GM19035 (cell line): ENCODE measurements at regions not wholly inside any gene's neighbourhood (a gene's known extent, or its start where the extent isn't known, plus 50 kb on each side); places are given as distances from the start of the nearest gene placed in this dataset.
"Not testable (repeated sequence)": the region's sequence is repeated elsewhere in the genome, so short reads cannot be mapped to it uniquely, and the experiment has no call there.

Experiments
- ATAC-seq: cut with Tn5 transposase; IDR thresholded peaks from one replicate; pipeline ENCODE4 v1.9.1; 2021; ENCODE audit not compliant: unreplicated experiment

DNA sequence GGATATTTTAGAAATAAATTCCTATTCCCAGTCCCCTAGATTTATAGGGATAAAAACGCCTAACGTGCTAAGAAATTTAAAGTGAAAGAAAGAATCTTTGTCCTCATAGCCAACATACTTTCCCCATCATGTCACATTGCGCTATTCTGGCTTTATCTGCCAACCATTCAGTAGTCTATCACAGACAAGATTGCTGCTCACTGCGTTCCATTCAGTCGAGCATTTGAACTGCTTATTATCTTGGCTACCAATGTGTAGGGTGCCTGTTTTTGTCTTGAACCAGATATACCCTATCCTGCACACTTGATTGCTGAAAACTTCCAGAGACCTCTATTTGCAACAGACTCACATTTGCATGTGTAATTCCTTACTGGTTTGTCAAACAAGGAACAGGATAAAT lies 751.5 kb downstream of the EPHA7 start:
- no peak for ATAC-seq

- ATAC-seq = no peak
Observed at GRCh38 chr6:92648364-92649086, 770.8 kb downstream of the EPHA7 start.

GRCh38 chr6:92647630-92648029 lies 771.7 kb downstream of the EPHA7 start:
- ATAC-seq = no peak

DNA sequence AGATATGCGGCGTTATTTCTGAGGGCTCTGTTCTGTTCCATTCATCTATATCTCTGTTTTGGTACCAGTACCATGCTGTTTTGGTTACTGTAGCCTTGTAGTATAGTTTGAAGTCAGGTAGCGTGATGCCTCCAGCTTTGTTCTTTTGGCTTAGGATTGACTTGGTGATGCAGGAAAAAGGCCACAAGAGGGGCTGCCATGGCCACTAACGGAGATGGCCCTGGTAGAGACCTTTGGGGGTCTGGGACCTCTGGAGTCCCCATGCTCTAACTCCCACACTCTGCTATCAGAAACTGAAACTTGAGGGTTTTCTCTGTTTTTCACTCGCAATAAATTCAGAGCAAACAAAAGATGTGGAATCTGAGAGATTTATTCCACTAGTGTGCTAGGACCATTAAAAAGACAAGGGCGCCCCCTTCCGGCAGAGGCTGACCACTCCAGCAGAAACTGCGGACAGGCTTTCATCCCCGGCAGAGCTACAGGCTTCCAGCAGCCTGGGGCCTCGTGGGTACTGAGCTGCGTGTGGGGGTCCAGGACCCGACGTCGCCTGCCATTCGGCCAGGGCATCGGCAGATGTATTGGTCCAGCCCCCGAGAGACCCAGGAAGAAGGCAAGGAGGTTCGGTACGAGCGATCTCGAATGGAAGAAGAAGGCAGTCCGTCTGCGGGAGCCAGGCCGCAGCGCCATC lies 775.1 kb downstream of the EPHA7 start:
- ATAC-seq = not testable (repeated sequence)

GRCh38 chr6:92635553-92636153 lies 783.7 kb downstream of the EPHA7 start:
- no peak for ATAC-seq

DNA sequence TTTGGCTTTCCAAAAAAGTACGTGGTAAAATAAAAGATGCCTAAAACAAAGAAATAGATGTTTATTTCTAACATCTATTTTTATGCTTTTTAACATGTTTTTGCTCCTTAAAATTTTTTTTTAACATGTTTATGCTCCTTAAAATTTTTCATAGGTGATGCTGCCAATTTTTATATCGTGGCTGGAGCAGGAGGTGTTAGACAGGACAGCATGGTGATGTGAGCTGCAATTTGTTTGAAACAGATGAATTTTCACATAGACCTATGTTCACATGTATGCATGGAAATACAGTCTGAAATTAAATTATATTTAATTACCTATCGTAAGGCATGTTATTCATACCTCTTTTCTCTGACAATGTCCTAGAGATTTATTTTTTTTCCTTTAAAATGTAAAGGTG lies 784.8 kb downstream of the EPHA7 start:
- ATAC-seq = no peak

- no peak for ATAC-seq
Observed at GRCh38 chr6:92623431-92623830, 795.9 kb downstream of the EPHA7 start.

- ATAC-seq = no peak
Observed at GRCh38 chr6:92617721-92618120, 801.6 kb downstream of the EPHA7 start.

DNA sequence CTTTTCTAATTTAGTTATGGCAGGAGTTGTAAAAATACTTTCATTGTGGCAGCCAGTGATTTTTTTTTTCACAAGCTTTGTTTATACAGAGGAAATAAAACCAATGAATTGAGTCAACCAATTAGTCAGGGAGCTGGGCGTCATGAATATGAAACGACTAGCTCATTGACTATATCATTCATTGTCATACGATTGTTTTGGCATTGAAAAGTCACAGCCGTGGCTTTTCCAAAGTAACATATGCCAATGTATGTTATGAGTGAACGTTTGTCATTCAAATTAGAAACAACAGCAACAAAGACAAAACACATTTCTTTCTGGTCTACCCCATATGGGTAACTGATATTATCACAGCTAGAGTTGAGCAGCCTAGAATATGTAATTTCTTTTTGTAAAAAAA lies 810.6 kb downstream of the EPHA7 start:
- ATAC-seq = no peak

GRCh38 chr6:92593201-92593600 lies 826.2 kb downstream of the EPHA7 start:
- ATAC-seq = no peak

- no peak for ATAC-seq
Observed at GRCh38 chr6:92589996-92590395, 829.4 kb downstream of the EPHA7 start.

DNA sequence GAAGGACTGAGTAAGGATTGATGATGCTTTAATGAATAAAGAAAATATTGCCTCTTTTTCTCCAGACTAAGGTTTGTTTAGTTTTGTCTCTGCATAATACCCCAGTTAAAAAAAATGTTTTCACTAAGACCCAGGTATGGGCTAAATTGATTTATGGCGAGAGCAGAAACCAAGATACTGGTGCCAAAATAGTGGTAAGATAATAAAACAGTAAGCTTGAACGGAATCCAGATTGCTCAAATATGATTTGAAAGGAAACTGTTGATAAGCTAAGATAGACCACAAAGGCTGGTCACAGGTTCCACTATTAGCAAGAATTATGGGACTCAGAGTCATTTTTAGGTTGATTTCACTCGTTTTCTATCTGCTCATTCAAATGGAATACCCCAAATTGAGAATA lies 831.2 kb downstream of the EPHA7 start:
- no peak for ATAC-seq

- no peak for ATAC-seq
Observed at GRCh38 chr6:92587525-92587924, 831.8 kb downstream of the EPHA7 start.

DNA sequence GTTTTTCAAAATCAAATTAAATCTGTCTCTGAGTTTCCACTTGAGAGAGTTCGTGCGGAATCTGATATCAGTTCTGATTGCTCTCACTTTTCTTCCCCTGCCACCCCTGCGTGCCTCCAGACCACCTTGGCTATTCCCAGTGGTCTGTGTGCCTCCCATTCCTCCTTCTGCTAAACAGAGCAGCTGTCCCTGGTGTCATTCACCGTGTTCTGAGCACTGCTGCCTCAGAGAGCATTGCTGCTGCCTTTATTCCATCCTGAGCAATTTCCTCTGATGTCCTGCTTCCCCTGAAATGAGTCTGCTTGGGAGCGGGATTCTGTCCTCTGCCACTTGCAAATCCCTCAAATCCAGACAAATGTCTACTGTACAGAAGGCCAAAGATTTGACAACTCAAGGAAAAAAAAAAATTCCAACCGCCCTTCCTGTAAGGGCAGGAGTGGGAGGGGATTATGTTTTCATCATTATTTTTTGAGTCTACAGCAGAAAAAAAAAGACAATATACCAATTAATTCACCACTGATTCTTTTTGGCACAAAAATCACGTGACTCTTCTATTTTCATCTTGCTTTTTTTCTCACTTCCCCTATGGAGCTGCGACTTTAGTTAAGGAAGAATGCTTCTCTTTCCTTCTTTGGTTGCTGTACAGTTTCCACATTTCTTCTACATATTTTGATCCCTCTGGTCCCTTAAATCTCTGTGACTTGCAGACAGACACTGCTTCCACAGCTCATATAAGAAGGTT lies 833.0 kb downstream of the EPHA7 start:
- ATAC-seq = no peak

DNA sequence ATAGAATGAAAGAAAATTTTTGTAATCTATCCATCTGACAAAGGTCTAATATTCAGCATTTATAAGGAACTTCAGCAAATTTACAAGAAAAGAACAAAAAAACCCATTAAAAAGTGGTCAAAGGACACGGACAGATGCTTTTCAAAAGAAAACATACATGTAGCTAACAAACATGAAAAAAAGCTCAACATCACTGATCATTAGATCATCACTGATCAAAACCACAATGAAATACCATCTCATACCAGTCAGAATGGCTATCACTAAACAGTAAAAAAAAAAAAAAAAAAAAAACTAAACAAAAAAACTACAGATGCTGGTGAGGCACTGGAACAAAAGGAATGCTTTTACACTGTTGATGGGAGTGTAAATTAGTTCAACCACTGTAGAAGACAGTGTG lies 837.1 kb downstream of the EPHA7 start:
- no peak for ATAC-seq

DNA sequence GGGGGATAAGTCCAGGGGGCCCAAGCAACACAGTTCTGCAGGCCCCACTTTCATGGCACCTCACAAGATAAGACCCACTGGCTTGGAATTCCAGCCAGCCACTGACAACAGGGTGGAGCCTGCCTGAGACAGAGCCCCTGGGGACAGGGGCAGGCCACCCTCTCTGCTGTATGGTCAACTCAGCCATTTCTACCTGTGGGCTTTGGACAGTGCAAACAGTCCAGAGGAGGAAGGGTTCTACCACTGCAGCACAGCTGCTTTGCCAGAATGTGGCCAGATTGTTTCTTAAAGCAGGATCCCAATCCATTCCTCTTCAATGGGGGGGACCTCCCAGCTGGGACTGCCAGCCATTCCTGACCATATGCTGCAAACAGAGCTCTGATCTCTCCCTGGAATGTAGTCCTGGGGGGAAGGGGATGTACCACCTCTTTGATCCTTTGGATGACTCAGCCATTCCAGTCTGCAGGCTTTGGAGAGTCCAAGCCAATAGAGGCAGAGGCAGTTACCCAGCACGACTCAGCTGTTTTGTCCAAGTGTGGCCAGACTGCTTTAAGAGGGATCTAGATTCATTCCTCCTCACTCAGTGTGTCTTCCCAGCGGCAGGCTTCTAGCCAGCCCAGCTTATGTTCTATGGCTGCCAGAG lies 842.2 kb downstream of the EPHA7 start:
- no peak for ATAC-seq

DNA sequence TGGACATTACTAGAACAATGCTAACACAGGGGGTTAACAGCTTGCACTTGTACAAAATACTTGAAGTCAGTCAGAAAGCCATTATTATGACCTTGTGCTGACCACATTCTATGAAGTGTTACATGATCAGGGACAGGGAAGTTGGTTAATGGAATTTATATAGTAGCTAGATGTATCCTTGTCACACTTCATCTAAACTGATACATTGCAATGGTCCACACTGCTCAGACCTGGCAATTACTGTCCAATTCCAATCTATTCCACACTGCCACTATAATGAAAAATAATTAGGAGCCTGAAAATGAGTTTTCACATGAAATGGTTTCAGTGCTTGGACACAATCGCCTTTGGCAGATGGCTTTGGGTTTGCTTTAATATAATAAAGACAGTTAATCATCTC lies 850.8 kb downstream of the EPHA7 start:
- no peak for ATAC-seq

GRCh38 chr6:92566632-92567031 lies 852.7 kb downstream of the EPHA7 start:
- ATAC-seq = no peak

DNA sequence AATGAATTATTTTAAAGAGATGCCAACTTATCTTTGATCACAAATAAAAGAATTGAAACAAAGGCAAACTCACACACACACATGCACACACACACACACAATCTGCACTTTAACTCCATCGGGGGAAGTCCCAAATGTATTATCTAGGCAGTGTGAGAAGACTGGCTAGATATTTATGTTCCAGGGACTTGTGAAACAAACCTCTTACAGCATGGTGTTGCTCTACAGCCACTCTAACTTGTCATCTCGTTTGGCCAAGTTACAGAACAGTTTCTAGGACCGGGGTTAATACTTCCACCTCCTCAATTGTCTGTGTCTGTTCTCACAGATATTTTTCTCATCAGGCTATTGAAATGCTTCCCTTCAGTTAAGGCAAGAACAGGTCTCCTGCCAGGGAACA lies 855.0 kb downstream of the EPHA7 start:
- ATAC-seq = no peak

DNA sequence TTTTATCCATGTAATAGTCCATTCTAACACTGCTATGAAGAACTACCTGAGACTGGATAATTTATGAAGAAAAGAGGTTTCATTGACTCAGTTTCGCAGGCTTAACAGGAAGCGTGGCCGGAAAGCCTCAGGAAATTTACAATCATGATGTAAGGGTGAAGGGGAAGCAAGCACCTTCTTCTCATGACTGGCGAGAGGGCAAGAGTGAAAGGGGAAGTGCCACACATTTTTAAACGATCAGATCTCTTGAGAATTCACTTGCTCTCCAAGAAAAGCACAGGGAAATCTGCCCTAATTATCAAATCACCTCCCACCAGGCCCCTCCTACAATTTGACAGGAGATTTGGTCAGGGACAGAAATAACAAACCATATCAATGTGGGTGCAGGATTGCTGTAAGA lies 859.7 kb downstream of the EPHA7 start:
- ATAC-seq = no peak

DNA sequence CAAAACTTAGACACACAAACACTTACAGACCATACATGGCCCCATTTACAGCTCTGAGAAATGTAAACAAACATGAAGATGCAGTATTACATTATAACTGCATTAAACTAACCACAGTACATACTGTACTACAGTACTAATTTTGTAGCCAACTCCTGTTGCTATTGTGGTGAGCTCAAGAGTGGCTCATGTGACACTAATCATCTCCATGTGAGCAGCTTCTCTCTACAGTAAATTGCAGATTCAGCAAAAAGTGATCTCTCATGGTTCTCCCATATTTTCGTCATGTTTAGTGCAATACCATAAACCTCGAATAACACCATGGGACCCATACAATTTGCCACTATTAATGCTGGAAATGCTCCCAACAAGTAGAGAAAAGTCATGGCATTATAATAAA lies 860.4 kb downstream of the EPHA7 start:
- no peak for ATAC-seq
